ENCODE measurements at regions not wholly inside any gene's neighbourhood (a gene's known extent, or its start where the extent isn't known, plus 50 kb on each side); places are given as distances from the start of the nearest gene placed in this dataset.

DNA sequence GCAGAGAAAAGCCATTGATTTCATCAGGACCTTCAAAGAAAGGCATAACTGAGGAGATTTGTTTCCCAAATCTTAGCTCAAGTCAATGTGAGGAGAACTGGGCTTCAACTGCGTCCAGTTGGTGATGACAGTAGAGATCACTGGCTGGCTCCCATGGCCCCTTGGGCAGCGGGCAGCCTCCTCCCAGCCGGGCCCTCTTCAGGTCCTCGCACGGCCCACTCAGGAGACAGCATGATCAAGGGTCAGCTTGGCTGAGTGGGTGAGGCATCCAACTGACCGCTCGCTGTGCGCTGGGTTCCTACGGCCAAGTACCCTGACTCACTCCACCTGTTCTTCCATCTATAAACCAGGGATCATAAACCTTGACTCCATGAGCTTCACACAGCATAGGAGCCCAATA, 274.0 kb downstream of the NSG2 start:
- TF ChIP-seq, protein P1, sequence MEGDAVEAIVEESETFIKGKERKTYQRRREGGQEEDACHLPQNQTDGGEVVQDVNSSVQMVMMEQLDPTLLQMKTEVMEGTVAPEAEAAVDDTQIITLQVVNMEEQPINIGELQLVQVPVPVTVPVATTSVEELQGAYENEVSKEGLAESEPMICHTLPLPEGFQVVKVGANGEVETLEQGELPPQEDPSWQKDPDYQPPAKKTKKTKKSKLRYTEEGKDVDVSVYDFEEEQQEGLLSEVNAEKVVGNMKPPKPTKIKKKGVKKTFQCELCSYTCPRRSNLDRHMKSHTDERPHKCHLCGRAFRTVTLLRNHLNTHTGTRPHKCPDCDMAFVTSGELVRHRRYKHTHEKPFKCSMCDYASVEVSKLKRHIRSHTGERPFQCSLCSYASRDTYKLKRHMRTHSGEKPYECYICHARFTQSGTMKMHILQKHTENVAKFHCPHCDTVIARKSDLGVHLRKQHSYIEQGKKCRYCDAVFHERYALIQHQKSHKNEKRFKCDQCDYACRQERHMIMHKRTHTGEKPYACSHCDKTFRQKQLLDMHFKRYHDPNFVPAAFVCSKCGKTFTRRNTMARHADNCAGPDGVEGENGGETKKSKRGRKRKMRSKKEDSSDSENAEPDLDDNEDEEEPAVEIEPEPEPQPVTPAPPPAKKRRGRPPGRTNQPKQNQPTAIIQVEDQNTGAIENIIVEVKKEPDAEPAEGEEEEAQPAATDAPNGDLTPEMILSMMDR (conservative IDR thresholded peaks at IDR 0.05; ENCODE audit: low read length) = no peak
- no peak for TF ChIP-seq EZH2phosphoT487 (IDR thresholded peaks at IDR 0.05; ENCODE audit: borderline replicate concordance)

Measured in Loucy (cell line).